Astrocyte of the cerebellum (primary cell): ENCODE measurements at regions not wholly inside any gene's neighbourhood (a gene's known extent, or its start where the extent isn't known, plus 50 kb on each side); places are given as distances from the start of the nearest gene placed in this dataset.

Source experiments
- DNase-seq: peaks from one replicate; pipeline ENCODE4 v3.0.0-alpha.2; 2011; ENCODE audit warnings: low read depth
- H3K4me3 ChIP-seq: 2 replicates; pipeline ENCODE4 v1.5.1; 2011; ENCODE audit warnings: mild to moderate bottlenecking, low read depth, low read length, moderate library complexity
- CTCF ChIP-seq: IDR thresholded peaks from 2 replicates; pipeline ENCODE4 v1.5.1; 2012; ENCODE audit warnings: low read length, low read depth, moderate library complexity, mild to moderate bottlenecking; ENCODE audit errors: missing control alignments
- in situ Hi-C: cut with HindIII; loops from 2 replicates; pipeline ENCODE4 v1.10.0; 2017; ENCODE audit warnings: low sequenced_read_pairs

DNA sequence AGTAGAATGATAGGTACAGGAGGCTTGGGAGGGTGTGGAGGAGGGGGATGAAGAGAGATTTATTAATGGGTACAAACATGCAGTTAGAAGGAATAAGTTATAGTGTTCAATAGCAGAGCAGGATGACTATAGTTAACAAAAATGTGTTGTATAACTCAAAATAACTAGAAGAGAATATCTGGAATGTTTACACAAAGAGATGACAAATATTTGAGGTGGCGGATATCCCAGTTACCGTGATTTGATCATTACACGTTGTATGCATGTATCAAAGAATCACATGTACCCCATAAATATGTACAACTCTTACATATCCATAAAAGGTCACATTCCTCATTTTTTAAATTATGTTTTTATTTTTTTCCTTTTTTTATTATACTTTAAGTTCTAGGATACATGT, 456.6 kb downstream of the MAGEB5 start:
- in situ Hi-C loops: no loop called here
- H3K4me3 ChIP-seq: no peak overlapping the region
- no peak for DNase-seq
- TF ChIP-seq CTCF: no peak

GRCh38 chrX:26670521-26670920, 454.6 kb downstream of the MAGEB5 start:
- in situ Hi-C loops: no loop called here
- H3K4me3 ChIP-seq: no peak overlapping the region
- no peak for DNase-seq
- no peak for TF ChIP-seq CTCF

DNA sequence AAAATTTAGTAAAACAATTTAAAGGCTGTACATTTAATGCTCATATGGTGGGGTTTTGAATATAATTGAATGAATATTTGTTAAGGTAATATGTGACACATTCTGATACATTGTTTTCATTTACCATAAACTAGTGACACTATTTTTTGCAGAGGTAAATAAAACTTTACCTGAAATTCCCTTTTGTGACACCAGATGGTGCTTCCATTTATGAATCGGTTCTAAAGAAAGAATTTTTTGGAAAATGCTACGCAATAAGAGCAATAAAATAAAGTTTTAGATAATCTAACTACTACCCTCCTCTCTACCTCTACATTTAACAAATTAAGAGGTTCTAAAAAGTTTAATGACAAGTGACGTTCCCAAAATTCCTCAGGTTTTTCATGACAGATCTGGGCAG, 448.9 kb downstream of the MAGEB5 start:
- in situ Hi-C loops: no loop called here
- TF ChIP-seq CTCF: no peak
- no peak overlapping the region for H3K4me3 ChIP-seq
- DNase-seq: no peak

DNA sequence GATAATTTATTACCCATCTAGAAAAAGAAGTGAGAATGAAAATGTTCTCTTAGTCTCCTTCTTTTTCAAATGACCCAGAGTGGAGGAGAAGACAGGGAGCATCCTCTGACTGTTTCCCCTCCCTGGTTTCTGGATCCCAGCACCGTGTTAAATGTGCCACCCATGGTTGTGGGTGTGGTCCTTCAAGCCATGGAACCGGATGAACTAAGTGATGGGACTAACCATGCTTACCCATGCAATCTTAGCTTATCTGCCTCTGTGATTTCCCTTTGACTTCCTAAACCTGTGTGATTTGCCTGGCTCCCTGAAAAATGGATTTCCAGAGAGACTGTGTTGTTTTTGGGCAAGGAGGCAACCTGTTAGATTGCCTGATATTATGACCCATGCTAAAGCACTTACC, 437.1 kb downstream of the MAGEB5 start:
- in situ Hi-C loops: no loop called here
- H3K4me3 ChIP-seq: no peak overlapping the region
- TF ChIP-seq CTCF: no peak
- DNase-seq: no peak

GRCh38 chrX:26651755-26652154, 435.8 kb downstream of the MAGEB5 start:
- H3K4me3 ChIP-seq: no peak overlapping the region
- no peak for TF ChIP-seq CTCF
- no peak for DNase-seq
- in situ Hi-C loops: no loop called here

DNA sequence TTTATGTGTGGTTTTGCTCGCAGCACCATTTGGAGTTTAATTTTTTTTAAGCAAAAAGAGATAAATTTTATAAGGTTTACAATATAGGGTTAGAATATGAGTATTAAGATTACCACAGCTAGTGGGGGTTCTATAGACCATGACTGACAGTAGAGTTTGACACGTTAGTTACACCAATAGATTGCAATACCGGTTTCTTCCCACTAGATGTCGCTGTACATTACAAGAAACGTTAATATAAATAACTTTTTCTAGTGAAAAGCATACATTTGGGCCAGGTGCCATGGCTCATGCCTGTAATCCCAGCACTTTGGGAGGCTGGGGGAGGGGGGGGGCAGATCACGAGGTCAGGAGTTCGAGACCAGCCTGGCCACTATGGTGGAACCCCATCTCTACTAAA, 433.6 kb downstream of the MAGEB5 start:
- no peak for DNase-seq
- in situ Hi-C loops: no loop called here
- peak; percentile 37 for TF ChIP-seq CTCF
- no peak overlapping the region for H3K4me3 ChIP-seq

DNA sequence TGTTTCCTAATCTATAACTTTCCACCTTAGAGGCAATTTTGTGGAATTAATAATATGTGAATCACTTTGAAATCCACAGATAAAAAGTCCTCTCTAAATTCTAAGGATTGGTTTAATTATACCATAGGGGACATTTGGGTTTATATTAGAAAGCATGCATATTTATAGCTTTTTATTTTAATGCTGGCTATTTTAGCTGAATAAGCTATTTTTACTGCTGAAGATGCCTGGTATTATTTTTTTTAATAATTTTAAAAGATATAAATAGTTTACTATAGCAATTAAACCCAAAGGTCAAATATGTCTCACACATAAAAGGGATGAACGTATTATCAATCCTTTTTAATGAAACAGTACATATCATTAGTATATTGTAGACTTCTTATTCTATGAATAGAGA, 415.4 kb downstream of the MAGEB5 start:
- TF ChIP-seq CTCF: no peak
- in situ Hi-C loops: no loop called here
- no peak overlapping the region for H3K4me3 ChIP-seq
- DNase-seq: no peak
